ENCODE measurements at regions not wholly inside any gene's neighbourhood (a gene's known extent, or its start where the extent isn't known, plus 50 kb on each side); places are given as distances from the start of the nearest gene placed in this dataset.

- H3K9me3 Mint-ChIP-seq: peaks cover 13% of the 10 kb centered on the region
- H3K36me3 Mint-ChIP-seq (ENCODE audit: low read depth): no peaks in the 10 kb centered on the region
- H3K4me1 Mint-ChIP-seq (ENCODE audit: low read depth): no peaks in the 10 kb centered on the region
- intact Hi-C loops (cut with micrococcal nuclease): no loop called here
- H3K27me3 Mint-ChIP-seq (ENCODE audit: insufficient read depth): no peaks in the 10 kb centered on the region
- H3K27ac Mint-ChIP-seq: no peak overlapping the region
- no peak overlapping the region for H3K4me3 Mint-ChIP-seq
- no peak for DNase-seq (ENCODE audit: low spot score)
Measured at GRCh38 chr16:6200271-6200670, 1102.7 kb upstream of the EEF2KMT start.

- Mint-ChIP-seq H3K9me3 (peaks cover 22% of the 10 kb centered on the region), H3K4me1 (ENCODE audit: low read depth) (no peaks in the 10 kb centered on the region)
Measured at GRCh38 chr16:6195966-6196365, 1098.4 kb upstream of the EEF2KMT start.

GRCh38 chr16:6193718-6194117 lies 1096.1 kb upstream of the EEF2KMT start:
- H3K27me3 Mint-ChIP-seq (ENCODE audit: insufficient read depth): no peaks in the 10 kb centered on the region
- no peaks in the 10 kb centered on the region for H3K36me3 Mint-ChIP-seq (ENCODE audit: low read depth)
- H3K4me3 Mint-ChIP-seq: no peak overlapping the region
- no peak overlapping the region for H3K27ac Mint-ChIP-seq
- DNase-seq (ENCODE audit: low spot score): no peak
- peaks cover 26% of the 10 kb centered on the region for H3K9me3 Mint-ChIP-seq
- intact Hi-C loops (cut with micrococcal nuclease): no loop called here
- no peaks in the 10 kb centered on the region for H3K4me1 Mint-ChIP-seq (ENCODE audit: low read depth)

More at GRCh38 chr16:6195966-6196365, 1098.4 kb upstream of the EEF2KMT start:
- no peak overlapping the region for H3K4me3 Mint-ChIP-seq
- H3K27ac Mint-ChIP-seq: no peak overlapping the region
- no peaks in the 10 kb centered on the region for H3K36me3 Mint-ChIP-seq (ENCODE audit: low read depth)
- intact Hi-C loops (cut with micrococcal nuclease): no loop called here
- no peaks in the 10 kb centered on the region for H3K27me3 Mint-ChIP-seq (ENCODE audit: insufficient read depth)
- DNase-seq (ENCODE audit: low spot score): no peak

- H3K4me3 Mint-ChIP-seq: no peak overlapping the region
- H3K9me3 Mint-ChIP-seq: peaks cover 21% of the 10 kb centered on the region
- intact Hi-C loops (cut with micrococcal nuclease): no loop called here
Measured at GRCh38 chr16:6192984-6193383, 1095.4 kb upstream of the EEF2KMT start.

GRCh38 chr16:6192532-6192931 lies 1094.9 kb upstream of the EEF2KMT start:
- no peak for DNase-seq (ENCODE audit: low spot score)
- intact Hi-C loops (cut with micrococcal nuclease): no loop called here
- Mint-ChIP-seq H3K27ac (no peak overlapping the region), H3K4me3 (no peak overlapping the region), H3K27me3 (ENCODE audit: insufficient read depth) (no peaks in the 10 kb centered on the region), H3K4me1 (ENCODE audit: low read depth) (no peaks in the 10 kb centered on the region), H3K9me3 (peaks cover 20% of the 10 kb centered on the region), H3K36me3 (ENCODE audit: low read depth) (no peaks in the 10 kb centered on the region)

More at GRCh38 chr16:6192984-6193383, 1095.4 kb upstream of the EEF2KMT start:
- Mint-ChIP-seq H3K27ac (no peak overlapping the region), H3K27me3 (ENCODE audit: insufficient read depth) (no peaks in the 10 kb centered on the region), H3K4me1 (ENCODE audit: low read depth) (no peaks in the 10 kb centered on the region), H3K36me3 (ENCODE audit: low read depth) (no peaks in the 10 kb centered on the region)
- DNase-seq (ENCODE audit: low spot score): no peak

- Mint-ChIP-seq H3K27me3 (ENCODE audit: insufficient read depth) (no peaks in the 10 kb centered on the region), H3K9me3 (peaks cover 20% of the 10 kb centered on the region), H3K4me3 (no peak overlapping the region), H3K36me3 (ENCODE audit: low read depth) (no peaks in the 10 kb centered on the region), H3K4me1 (ENCODE audit: low read depth) (no peaks in the 10 kb centered on the region), H3K27ac (no peak overlapping the region)
- intact Hi-C loops (cut with micrococcal nuclease): no loop called here
- no peak for DNase-seq (ENCODE audit: low spot score)
Measured at GRCh38 chr16:6190776-6191175, 1093.2 kb upstream of the EEF2KMT start.

GRCh38 chr16:6189216-6189615 lies 1091.6 kb upstream of the EEF2KMT start:
- H3K9me3 Mint-ChIP-seq: peaks cover 12% of the 10 kb centered on the region
- intact Hi-C loops (cut with micrococcal nuclease): no loop called here
- no peaks in the 10 kb centered on the region for H3K4me1 Mint-ChIP-seq (ENCODE audit: low read depth)
- no peaks in the 10 kb centered on the region for H3K27me3 Mint-ChIP-seq (ENCODE audit: insufficient read depth)
- no peak overlapping the region for H3K27ac Mint-ChIP-seq
- no peaks in the 10 kb centered on the region for H3K36me3 Mint-ChIP-seq (ENCODE audit: low read depth)
- H3K4me3 Mint-ChIP-seq: no peak overlapping the region
- no peak for DNase-seq (ENCODE audit: low spot score)

GRCh38 chr16:6177616-6178180 lies 1080.1 kb upstream of the EEF2KMT start:
- H3K27me3 Mint-ChIP-seq (ENCODE audit: insufficient read depth): no peaks in the 10 kb centered on the region
- H3K4me1 Mint-ChIP-seq (ENCODE audit: low read depth): no peaks in the 10 kb centered on the region
- DNase-seq (ENCODE audit: low spot score): no peak
- no peaks in the 10 kb centered on the region for H3K36me3 Mint-ChIP-seq (ENCODE audit: low read depth)
- intact Hi-C loops (cut with micrococcal nuclease): no loop called here
- H3K27ac Mint-ChIP-seq: no peak overlapping the region
- H3K4me3 Mint-ChIP-seq: no peak overlapping the region
- peaks cover 14% of the 10 kb centered on the region for H3K9me3 Mint-ChIP-seq

- Mint-ChIP-seq H3K27me3 (ENCODE audit: insufficient read depth) (no peaks in the 10 kb centered on the region), H3K4me3 (no peak overlapping the region), H3K9me3 (peaks cover 14% of the 10 kb centered on the region), H3K4me1 (ENCODE audit: low read depth) (no peaks in the 10 kb centered on the region), H3K36me3 (ENCODE audit: low read depth) (no peaks in the 10 kb centered on the region), H3K27ac (no peak overlapping the region)
- intact Hi-C loops (cut with micrococcal nuclease): no loop called here
- DNase-seq (ENCODE audit: low spot score): no peak
Measured at GRCh38 chr16:6170022-6170421, 1072.4 kb upstream of the EEF2KMT start.

- Mint-ChIP-seq H3K9me3 (peaks cover 12% of the 10 kb centered on the region), H3K27me3 (ENCODE audit: insufficient read depth) (no peaks in the 10 kb centered on the region), H3K4me3 (no peak overlapping the region), H3K4me1 (ENCODE audit: low read depth) (no peaks in the 10 kb centered on the region), H3K27ac (no peak overlapping the region), H3K36me3 (ENCODE audit: low read depth) (no peaks in the 10 kb centered on the region)
- intact Hi-C loops (cut with micrococcal nuclease): no loop called here
- DNase-seq (ENCODE audit: low spot score): no peak
Measured at GRCh38 chr16:6165330-6165979, 1067.9 kb upstream of the EEF2KMT start.

- no peaks in the 10 kb centered on the region for H3K36me3 Mint-ChIP-seq (ENCODE audit: low read depth)
- no peaks in the 10 kb centered on the region for H3K4me1 Mint-ChIP-seq (ENCODE audit: low read depth)
- no peaks in the 10 kb centered on the region for H3K27me3 Mint-ChIP-seq (ENCODE audit: insufficient read depth)
- H3K4me3 Mint-ChIP-seq: no peak overlapping the region
- H3K27ac Mint-ChIP-seq: no peak overlapping the region
- H3K9me3 Mint-ChIP-seq: peaks cover 23% of the 10 kb centered on the region
- intact Hi-C loops (cut with micrococcal nuclease): no loop called here
- DNase-seq (ENCODE audit: low spot score): no peak
Measured at GRCh38 chr16:6160871-6161270, 1063.3 kb upstream of the EEF2KMT start.

- no peak for DNase-seq (ENCODE audit: low spot score)
- Mint-ChIP-seq H3K4me3 (no peak overlapping the region), H3K27ac (no peak overlapping the region), H3K9me3 (peaks cover 23% of the 10 kb centered on the region), H3K4me1 (ENCODE audit: low read depth) (no peaks in the 10 kb centered on the region), H3K36me3 (ENCODE audit: low read depth) (no peaks in the 10 kb centered on the region), H3K27me3 (ENCODE audit: insufficient read depth) (no peaks in the 10 kb centered on the region)
- intact Hi-C loops (cut with micrococcal nuclease): no loop called here
Measured at GRCh38 chr16:6160303-6160702, 1062.7 kb upstream of the EEF2KMT start.

- no peak overlapping the region for H3K27ac Mint-ChIP-seq
- no peaks in the 10 kb centered on the region for H3K4me1 Mint-ChIP-seq (ENCODE audit: low read depth)
- no peaks in the 10 kb centered on the region for H3K27me3 Mint-ChIP-seq (ENCODE audit: insufficient read depth)
- H3K4me3 Mint-ChIP-seq: no peak overlapping the region
- peaks cover 24% of the 10 kb centered on the region for H3K9me3 Mint-ChIP-seq
- DNase-seq (ENCODE audit: low spot score): no peak
- intact Hi-C loops (cut with micrococcal nuclease): no loop called here
- no peaks in the 10 kb centered on the region for H3K36me3 Mint-ChIP-seq (ENCODE audit: low read depth)
Measured at GRCh38 chr16:6157806-6158205, 1060.2 kb upstream of the EEF2KMT start.

- Mint-ChIP-seq H3K9me3 (peaks cover 22% of the 10 kb centered on the region), H3K4me1 (ENCODE audit: low read depth) (no peaks in the 10 kb centered on the region), H3K36me3 (ENCODE audit: low read depth) (no peaks in the 10 kb centered on the region), H3K27me3 (ENCODE audit: insufficient read depth) (no peaks in the 10 kb centered on the region), H3K4me3 (no peak overlapping the region), H3K27ac (no peak overlapping the region)
- intact Hi-C loops (cut with micrococcal nuclease): no loop called here
- DNase-seq (ENCODE audit: low spot score): no peak
Measured at GRCh38 chr16:6155271-6155670, 1057.7 kb upstream of the EEF2KMT start.
